Endodermal cell (in vitro differentiated cells): ENCODE measurements at regions not wholly inside any gene's neighbourhood (a gene's known extent, or its start where the extent isn't known, plus 50 kb on each side); places are given as distances from the start of the nearest gene placed in this dataset.

Source experiments
- DNase-seq: peaks from one replicate; pipeline ENCODE4 v3.0.0-alpha.2; 2017
- H3K27ac ChIP-seq: 2 replicates; pipeline ENCODE4 v1.5.1; 2013; ENCODE audit warnings: mild to moderate bottlenecking, low read depth, low read length, moderate library complexity
- H3K27me3 ChIP-seq: 2 replicates; pipeline ENCODE4 v1.6.1; 2013; ENCODE audit warnings: mild to moderate bottlenecking, low read length, moderate library complexity; ENCODE audit not compliant: insufficient read depth, control insufficient read depth, poor library complexity, severe bottlenecking
- H3K36me3 ChIP-seq: 2 replicates; pipeline ENCODE4 v1.7.0; 2013; ENCODE audit warnings: mild to moderate bottlenecking, low read length, moderate library complexity; ENCODE audit not compliant: control insufficient read depth, insufficient read depth
- H3K4me1 ChIP-seq: one replicate; pipeline ENCODE4 v1.7.0; 2013; ENCODE audit warnings: low read length; ENCODE audit not compliant: control insufficient read depth, insufficient read depth
- H3K4me3 ChIP-seq: 2 replicates; pipeline ENCODE4 v1.5.1; 2013; ENCODE audit warnings: mild to moderate bottlenecking, low read length, moderate library complexity
- H3K9ac ChIP-seq: 2 replicates; pipeline ENCODE4 v1.6.1; 2013; ENCODE audit warnings: mild to moderate bottlenecking, low read length, moderate library complexity; ENCODE audit not compliant: poor library complexity, severe bottlenecking; ENCODE audit errors: extremely low read depth
- H3K9me3 ChIP-seq: 2 replicates; pipeline ENCODE4 v1.6.1; 2013; ENCODE audit warnings: mild to moderate bottlenecking, low read length, moderate library complexity; ENCODE audit not compliant: control insufficient read depth
- H3K27ac Mint-ChIP-seq: 2 replicates; pipeline ENCODE4 v1.8.0; 2020; ENCODE audit warnings: mixed read lengths
- H3K27me3 Mint-ChIP-seq: 2 replicates; pipeline ENCODE4 v1.8.0; 2021; ENCODE audit warnings: mild to moderate bottlenecking, mixed read lengths; ENCODE audit not compliant: insufficient read depth
- H3K36me3 Mint-ChIP-seq: 2 replicates; pipeline ENCODE4 v1.8.0; 2020; ENCODE audit warnings: low read depth, mixed read lengths
- H3K4me1 Mint-ChIP-seq: 2 replicates; pipeline ENCODE4 v1.8.0; 2020; ENCODE audit warnings: mixed read lengths
- H3K4me3 Mint-ChIP-seq: 2 replicates; pipeline ENCODE4 v1.8.0; 2020; ENCODE audit warnings: mild to moderate bottlenecking, moderate library complexity, mixed read lengths
- H3K9me3 Mint-ChIP-seq: 2 replicates; pipeline ENCODE4 v1.8.0; 2020; ENCODE audit warnings: mild to moderate bottlenecking, mixed read lengths
- CTCF ChIP-seq: fragments of 200-600 bp; sonication (generic); conservative IDR thresholded peaks from 2 replicates; pipeline ENCODE4 v1.5.0; 2021; ENCODE audit warnings: antibody characterized with exemption, mild to moderate bottlenecking
- WGBS, 2 experiments: methylation state at CpG; one replicate each; pipeline versions ENCODE4 v1.1.5 to v1.1.7; 2013; ENCODE audit warnings: missing lambda C conversion rate in 2 of 2, mixed read lengths in 1 of 2; ENCODE audit not compliant: insufficient coverage in 1 of 2, insufficient read length in 1 of 2; 5-methylcytosine and 5-hydroxymethylcytosine counted together

- no peak overlapping the region for H3K4me3 Mint-ChIP-seq
- 95 to 100% methylated on average over 8 to 13 of the region's 13 CpGs for WGBS, 2 experiments
- peaks cover 13% of the 10 kb centered on the region for H3K27me3 Mint-ChIP-seq
- no peak overlapping the region for H3K27ac ChIP-seq
- H3K27me3 ChIP-seq, result no peaks in the 10 kb centered on the region
- peaks cover 4% of the 10 kb centered on the region for H3K9me3 ChIP-seq
- no peaks in the 10 kb centered on the region for H3K4me1 ChIP-seq
- H3K9me3 Mint-ChIP-seq, result peaks cover 6% of the 10 kb centered on the region
- no peak for TF ChIP-seq CTCF
- H3K27ac Mint-ChIP-seq, result no peak overlapping the region
- no peak overlapping the region for H3K9ac ChIP-seq
- H3K36me3 ChIP-seq, result no peaks in the 10 kb centered on the region
- H3K4me1 Mint-ChIP-seq, result no peaks in the 10 kb centered on the region
- no peaks in the 10 kb centered on the region for H3K36me3 Mint-ChIP-seq
- no peak for DNase-seq
- H3K4me3 ChIP-seq, result no peak overlapping the region
These were observed 554.3 kb downstream of the TYW1 start for GRCh38 chr7:67550801-67551436.

GRCh38 chr7:67552738-67553137, 556.1 kb downstream of the TYW1 start:
- H3K27ac Mint-ChIP-seq, result no peak overlapping the region
- 87 to 93% methylated on average over 4 to 5 of the region's 5 CpGs for WGBS, 2 experiments
- H3K4me1 Mint-ChIP-seq, result no peaks in the 10 kb centered on the region
- peaks cover 6% of the 10 kb centered on the region for H3K9me3 Mint-ChIP-seq
- no peak overlapping the region for H3K4me3 Mint-ChIP-seq
- Histone ChIP-seq H3K4me1 (no peaks in the 10 kb centered on the region), H3K27ac (no peak overlapping the region), H3K9me3 (peaks cover 4% of the 10 kb centered on the region), H3K9ac (no peak overlapping the region), H3K27me3 (no peaks in the 10 kb centered on the region), H3K36me3 (no peaks in the 10 kb centered on the region), H3K4me3 (no peak overlapping the region)
- DNase-seq, result no peak
- peaks cover 15% of the 10 kb centered on the region for H3K27me3 Mint-ChIP-seq
- H3K36me3 Mint-ChIP-seq, result no peaks in the 10 kb centered on the region
- TF ChIP-seq CTCF, result no peak

GRCh38 chr7:67553378-67553777, 556.7 kb downstream of the TYW1 start:
- Histone ChIP-seq H3K27me3 (no peaks in the 10 kb centered on the region), H3K9me3 (peaks cover 4% of the 10 kb centered on the region), H3K4me1 (no peaks in the 10 kb centered on the region), H3K9ac (no peak overlapping the region), H3K36me3 (no peaks in the 10 kb centered on the region), H3K4me3 (no peak overlapping the region), H3K27ac (no peak overlapping the region)
- H3K4me1 Mint-ChIP-seq, result no peaks in the 10 kb centered on the region
- peaks cover 6% of the 10 kb centered on the region for H3K9me3 Mint-ChIP-seq
- H3K36me3 Mint-ChIP-seq, result no peaks in the 10 kb centered on the region
- no peak overlapping the region for H3K4me3 Mint-ChIP-seq
- no peak for DNase-seq
- H3K27ac Mint-ChIP-seq, result no peak overlapping the region
- peaks cover 15% of the 10 kb centered on the region for H3K27me3 Mint-ChIP-seq
- no peak for TF ChIP-seq CTCF
- WGBS, 2 experiments, result 93 to 95% methylated on average over 3 to 5 of the region's 5 CpGs
